B cell (primary cell): ENCODE measurements at regions not wholly inside any gene's neighbourhood (a gene's known extent, or its start where the extent isn't known, plus 50 kb on each side); places are given as distances from the start of the nearest gene placed in this dataset.

ENCODE experiments used
- EZH2 ChIP-seq: IDR thresholded peaks from 2 replicates; pipeline ENCODE4 v1.6.1; 2012; ENCODE audit warnings: borderline replicate concordance, low read depth, mild to moderate bottlenecking, moderate library complexity, low read length; ENCODE audit not compliant: insufficient read depth, poor library complexity, severe bottlenecking
- TF ChIP-seq, protein P1 (sequence below): fragments of 200-600 bp; IDR thresholded peaks from one replicate; pipeline ENCODE4 v1.8.0; 2022; ENCODE audit warnings: antibody characterized with exemption, mild to moderate bottlenecking

DNA sequence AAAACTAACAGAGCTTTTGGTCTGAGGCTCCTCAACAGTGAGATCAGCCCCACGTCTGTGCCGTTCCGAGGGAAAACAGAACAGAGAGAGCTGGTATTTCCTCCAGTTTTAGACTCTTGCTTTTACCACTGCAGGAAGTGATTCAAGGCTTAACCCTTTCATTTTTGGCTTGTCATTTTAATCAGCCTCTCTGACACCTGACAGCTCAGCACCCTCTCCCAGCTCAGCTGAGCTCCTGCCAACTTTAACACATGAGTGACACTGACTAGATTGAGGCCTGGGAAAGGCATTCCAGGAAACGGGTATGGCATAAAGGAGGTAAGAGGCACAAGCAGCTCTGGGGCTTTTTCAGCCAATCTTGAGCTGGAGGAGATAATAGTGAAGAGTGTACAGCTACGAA, 239.4 kb upstream of the SKOR2 start:
- no peak for TF ChIP-seq EZH2
- TF ChIP-seq, protein P1, sequence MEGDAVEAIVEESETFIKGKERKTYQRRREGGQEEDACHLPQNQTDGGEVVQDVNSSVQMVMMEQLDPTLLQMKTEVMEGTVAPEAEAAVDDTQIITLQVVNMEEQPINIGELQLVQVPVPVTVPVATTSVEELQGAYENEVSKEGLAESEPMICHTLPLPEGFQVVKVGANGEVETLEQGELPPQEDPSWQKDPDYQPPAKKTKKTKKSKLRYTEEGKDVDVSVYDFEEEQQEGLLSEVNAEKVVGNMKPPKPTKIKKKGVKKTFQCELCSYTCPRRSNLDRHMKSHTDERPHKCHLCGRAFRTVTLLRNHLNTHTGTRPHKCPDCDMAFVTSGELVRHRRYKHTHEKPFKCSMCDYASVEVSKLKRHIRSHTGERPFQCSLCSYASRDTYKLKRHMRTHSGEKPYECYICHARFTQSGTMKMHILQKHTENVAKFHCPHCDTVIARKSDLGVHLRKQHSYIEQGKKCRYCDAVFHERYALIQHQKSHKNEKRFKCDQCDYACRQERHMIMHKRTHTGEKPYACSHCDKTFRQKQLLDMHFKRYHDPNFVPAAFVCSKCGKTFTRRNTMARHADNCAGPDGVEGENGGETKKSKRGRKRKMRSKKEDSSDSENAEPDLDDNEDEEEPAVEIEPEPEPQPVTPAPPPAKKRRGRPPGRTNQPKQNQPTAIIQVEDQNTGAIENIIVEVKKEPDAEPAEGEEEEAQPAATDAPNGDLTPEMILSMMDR = no peak
